Esophagus muscularis mucosa (tissue), 4 donors: ENCODE measurements at regions not wholly inside any gene's neighbourhood (a gene's known extent, or its start where the extent isn't known, plus 50 kb on each side); places are given as distances from the start of the nearest gene placed in this dataset.

Experiments
- CTCF ChIP-seq, 3 experiments: fragments of 200-600 bp in 2 of 3; fragments of 450-650 bp in 1 of 3; sonication (generic) in 2 of 3; IDR thresholded peaks; one replicate each; pipeline ENCODE4 v1.5.1; 2017 to 2019; ENCODE audit warnings: antibody characterized with exemption in 3 of 3, mild to moderate bottlenecking in 2 of 3, moderate library complexity in 1 of 3
- EP300 ChIP-seq: sonication (generic); formaldehyde crosslinking; IDR thresholded peaks from one replicate; pipeline ENCODE4 v1.6.1; 2017; ENCODE audit warnings: antibody characterized with exemption
- POLR2A ChIP-seq: fragments of 450-650 bp; IDR thresholded peaks from one replicate; pipeline ENCODE4 v1.6.1; 2017; ENCODE audit warnings: antibody characterized with exemption, moderate library complexity, mild to moderate bottlenecking, low read depth
- POLR2AphosphoS5 ChIP-seq, 2 donors: sonication (generic); formaldehyde crosslinking; IDR thresholded peaks; one replicate each; pipeline ENCODE4 v1.6.1; 2017; ENCODE audit warnings: antibody characterized with exemption in 2 of 2

GRCh38 chr5:6918255-6918654 lies 205.0 kb downstream of the TENT4A start:
- TF ChIP-seq CTCF (IDR thresholded peaks at IDR 0.05): no peak
- no peak for TF ChIP-seq EP300
- no peak for TF ChIP-seq POLR2AphosphoS5 (IDR thresholded peaks at IDR 0.05)
- TF ChIP-seq POLR2A: no peak
